A673 (cell line): ENCODE measurements at regions not wholly inside any gene's neighbourhood (a gene's known extent, or its start where the extent isn't known, plus 50 kb on each side); places are given as distances from the start of the nearest gene placed in this dataset.

Source experiments
- BruUV-seq: library from RNA; stranded (reverse); fragments of 400-500 nt; replicated peaks from 2 replicates; lab custom pipeline; 2021; lab: Mats Ljungman, UMichigan
- CTCF ChIA-PET: fragments of 300-600 bp; sonication (Branson Sonifier 250); formaldehyde crosslinking; loops from one replicate; lab custom pipeline; 2022; ENCODE audit warnings: antibody characterized with exemption; lab: Charles Lee
- POLR2A ChIA-PET: fragments of 300-600 bp; sonication (Branson Sonifier 250); formaldehyde crosslinking; loops from one replicate; lab custom pipeline; 2022; ENCODE audit warnings: antibody characterized with exemption; ENCODE audit not compliant: low non-redundant PET; lab: Charles Lee
- DNase-seq: peaks from one replicate; pipeline ENCODE4 v3.0.0-alpha.2; 2015; ENCODE audit warnings: low spot score
- H3K27ac ChIP-seq: fragments of 200-600 bp; sonication (generic); 2 replicates; pipeline ENCODE4 v1.5.1; 2016; ENCODE audit warnings: mixed run types, low read depth, mild to moderate bottlenecking, mixed read lengths, antibody characterized with exemption, low read length; ENCODE audit not compliant: poor library complexity, severe bottlenecking
- H3K27me3 ChIP-seq: fragments of 200-600 bp; sonication (generic); replicated peaks from 2 replicates; pipeline ENCODE4 v1.6.1; 2017; ENCODE audit warnings: mixed run types, low read depth, mild to moderate bottlenecking, mixed read lengths, antibody characterized with exemption, low read length; ENCODE audit not compliant: insufficient read depth, poor library complexity
- H3K36me3 ChIP-seq: fragments of 200-600 bp; sonication (generic); 2 replicates; pipeline ENCODE4 v1.6.1; 2016; ENCODE audit warnings: mixed run types, mild to moderate bottlenecking, mixed read lengths, antibody characterized with exemption, low read length; ENCODE audit not compliant: insufficient read depth, poor library complexity, severe bottlenecking
- H3K4me1 ChIP-seq: fragments of 200-600 bp; sonication (generic); 2 replicates; pipeline ENCODE4 v1.6.1; 2017; ENCODE audit warnings: mixed run types, mild to moderate bottlenecking, mixed read lengths, antibody characterized with exemption, low read length; ENCODE audit not compliant: insufficient read depth, poor library complexity, severe bottlenecking
- H3K4me3 ChIP-seq: fragments of 200-600 bp; sonication (generic); 2 replicates; pipeline ENCODE4 v1.5.1; 2016; ENCODE audit warnings: low read depth, mixed run types, mild to moderate bottlenecking, mixed read lengths, low read length; ENCODE audit not compliant: poor library complexity, severe bottlenecking
- H3K9me3 ChIP-seq: fragments of 200-600 bp; sonication (generic); 2 replicates; pipeline ENCODE4 v1.6.1; 2016; ENCODE audit warnings: mixed run types, low read depth, mild to moderate bottlenecking, mixed read lengths, antibody characterized with exemption, low read length; ENCODE audit not compliant: poor library complexity, severe bottlenecking
- EZH2 ChIP-seq: fragments of 200-600 bp; sonication (generic); IDR thresholded peaks from 2 replicates; pipeline ENCODE4 v1.6.1; 2017; ENCODE audit warnings: borderline replicate concordance, low read depth, mild to moderate bottlenecking, mixed read lengths, antibody characterized with exemption, low read length; ENCODE audit not compliant: poor library complexity, severe bottlenecking
- intact Hi-C: fragments of 100-400 bp; cut with micrococcal nuclease; formaldehyde crosslinking; loops from one replicate; pipeline ENCODE4 v1.10.0; 2022; ENCODE audit not compliant: unreplicated experiment
- TF ChIP-seq, protein P1 (sequence below): fragments of 300-800, 200-600 bp; sonication (generic); conservative IDR thresholded peaks from 2 replicates; pipeline ENCODE4 v1.5.1; 2017; ENCODE audit warnings: low read depth, mild to moderate bottlenecking, antibody characterized with exemption, low read length, moderate library complexity, mixed read lengths

GRCh38 chrX:26606971-26607370 lies 391.0 kb downstream of the MAGEB5 start:
- ChIA-PET CTCF (no interaction called here), POLR2A (no interaction called here)
- no peaks in the 10 kb centered on the region for H3K27me3 ChIP-seq
- no peak overlapping the region for H3K4me3 ChIP-seq
- no peak for TF ChIP-seq EZH2
- TF ChIP-seq, protein P1, sequence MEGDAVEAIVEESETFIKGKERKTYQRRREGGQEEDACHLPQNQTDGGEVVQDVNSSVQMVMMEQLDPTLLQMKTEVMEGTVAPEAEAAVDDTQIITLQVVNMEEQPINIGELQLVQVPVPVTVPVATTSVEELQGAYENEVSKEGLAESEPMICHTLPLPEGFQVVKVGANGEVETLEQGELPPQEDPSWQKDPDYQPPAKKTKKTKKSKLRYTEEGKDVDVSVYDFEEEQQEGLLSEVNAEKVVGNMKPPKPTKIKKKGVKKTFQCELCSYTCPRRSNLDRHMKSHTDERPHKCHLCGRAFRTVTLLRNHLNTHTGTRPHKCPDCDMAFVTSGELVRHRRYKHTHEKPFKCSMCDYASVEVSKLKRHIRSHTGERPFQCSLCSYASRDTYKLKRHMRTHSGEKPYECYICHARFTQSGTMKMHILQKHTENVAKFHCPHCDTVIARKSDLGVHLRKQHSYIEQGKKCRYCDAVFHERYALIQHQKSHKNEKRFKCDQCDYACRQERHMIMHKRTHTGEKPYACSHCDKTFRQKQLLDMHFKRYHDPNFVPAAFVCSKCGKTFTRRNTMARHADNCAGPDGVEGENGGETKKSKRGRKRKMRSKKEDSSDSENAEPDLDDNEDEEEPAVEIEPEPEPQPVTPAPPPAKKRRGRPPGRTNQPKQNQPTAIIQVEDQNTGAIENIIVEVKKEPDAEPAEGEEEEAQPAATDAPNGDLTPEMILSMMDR, result no peak
- BruUV-seq, result no TSS peak
- no peak for DNase-seq
- H3K36me3 ChIP-seq, result no peaks in the 10 kb centered on the region
- no peak overlapping the region for H3K27ac ChIP-seq
- intact Hi-C loops, result no loop called here
- no peaks in the 10 kb centered on the region for H3K9me3 ChIP-seq
- H3K4me1 ChIP-seq, result no peaks in the 10 kb centered on the region

DNA sequence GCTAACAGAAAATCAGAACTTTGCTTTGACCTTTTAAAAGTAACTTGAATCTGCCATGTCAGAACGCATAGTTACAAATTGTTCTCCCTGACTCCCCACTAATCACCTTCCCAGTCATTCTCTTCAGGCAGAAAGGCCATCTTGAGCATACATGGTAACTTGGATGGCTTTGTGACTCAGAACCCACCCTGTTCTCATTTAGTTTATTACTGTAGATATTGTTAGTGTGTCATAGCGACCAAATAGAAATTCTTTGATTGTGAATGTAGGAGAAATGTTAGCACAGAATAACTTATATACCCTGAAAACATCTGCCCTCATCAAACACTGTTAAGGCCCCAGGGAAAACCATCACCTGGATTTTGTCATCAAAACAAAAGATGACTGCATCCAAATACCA lies 382.0 kb downstream of the MAGEB5 start:
- no TSS peak for BruUV-seq
- Histone ChIP-seq H3K4me3 (no peak overlapping the region), H3K27ac (no peak overlapping the region), H3K27me3 (no peaks in the 10 kb centered on the region), H3K4me1 (no peaks in the 10 kb centered on the region), H3K36me3 (no peaks in the 10 kb centered on the region), H3K9me3 (no peaks in the 10 kb centered on the region)
- no peak for TF ChIP-seq EZH2
- TF ChIP-seq, protein P1, result no peak
- no peak for DNase-seq
- ChIA-PET POLR2A (no interaction called here), CTCF (no interaction called here)
- intact Hi-C loops, result no loop called here

DNA sequence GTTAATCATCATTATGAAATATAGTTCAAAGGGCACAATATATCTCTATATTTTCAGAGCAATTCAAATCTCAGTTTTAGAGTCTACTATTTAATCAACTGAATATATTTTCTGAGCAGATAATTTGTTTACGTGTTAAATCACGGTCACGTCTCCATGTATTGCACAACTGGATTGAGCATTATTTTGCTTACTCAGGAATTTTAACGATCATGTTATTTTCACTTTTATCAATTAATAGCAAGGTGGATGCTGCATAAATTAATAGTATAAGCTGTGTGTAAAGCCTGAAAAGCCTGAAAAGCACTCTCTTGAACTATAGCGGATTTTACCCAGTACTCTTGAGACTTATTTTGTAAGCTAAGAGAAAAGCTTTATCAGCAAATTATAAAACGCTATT lies 374.9 kb downstream of the MAGEB5 start:
- intact Hi-C loops, result no loop called here
- POLR2A ChIA-PET, result no interaction called here
- H3K9me3 ChIP-seq, result no peaks in the 10 kb centered on the region
- H3K27ac ChIP-seq, result no peak overlapping the region
- H3K27me3 ChIP-seq, result no peaks in the 10 kb centered on the region
- no peak for DNase-seq
- CTCF ChIA-PET, result no interaction called here
- TF ChIP-seq EZH2, result no peak
- TF ChIP-seq, protein P1, result no peak
- no TSS peak for BruUV-seq
- no peak overlapping the region for H3K4me3 ChIP-seq
- H3K4me1 ChIP-seq, result no peaks in the 10 kb centered on the region
- no peaks in the 10 kb centered on the region for H3K36me3 ChIP-seq
